Activated T-cell treated with anti-CD3 and anti-CD28 coated beads, Interleukin-2, amount 50 U/mL, for 24 hours (primary cell): ENCODE measurements at regions not wholly inside any gene's neighbourhood (a gene's known extent, or its start where the extent isn't known, plus 50 kb on each side); places are given as distances from the start of the nearest gene placed in this dataset.

Experiments
- DNase-seq: peaks from one replicate; pipeline ENCODE4 v3.0.0-alpha.2; 2020
- H3K27ac Mint-ChIP-seq: 2 replicates; pipeline ENCODE4 v1.8.0; 2020; ENCODE audit warnings: mild to moderate bottlenecking, mixed read lengths
- H3K27me3 Mint-ChIP-seq: 2 replicates; pipeline ENCODE4 v1.8.0; 2020; ENCODE audit warnings: mixed read lengths
- H3K36me3 Mint-ChIP-seq: 2 replicates; pipeline ENCODE4 v1.8.0; 2020; ENCODE audit warnings: low read depth, mixed read lengths
- H3K4me1 Mint-ChIP-seq: 2 replicates; pipeline ENCODE4 v1.8.0; 2020; ENCODE audit warnings: low read depth, mixed read lengths
- H3K4me3 Mint-ChIP-seq: 2 replicates; pipeline ENCODE4 v1.8.0; 2020; ENCODE audit warnings: mild to moderate bottlenecking, moderate library complexity, mixed read lengths
- H3K9me3 Mint-ChIP-seq: 2 replicates; pipeline ENCODE4 v1.8.0; 2020; ENCODE audit warnings: mixed read lengths

GRCh38 chr2:59974051-59974766 lies 579.2 kb downstream of the BCL11A start:
- H3K4me3 Mint-ChIP-seq: no peak overlapping the region
- no peaks in the 10 kb centered on the region for H3K9me3 Mint-ChIP-seq
- H3K36me3 Mint-ChIP-seq: no peaks in the 10 kb centered on the region
- no peaks in the 10 kb centered on the region for H3K27me3 Mint-ChIP-seq
- no peak for DNase-seq
- H3K4me1 Mint-ChIP-seq: peaks cover 2% of the 10 kb centered on the region
- H3K27ac Mint-ChIP-seq: no peak overlapping the region

DNA sequence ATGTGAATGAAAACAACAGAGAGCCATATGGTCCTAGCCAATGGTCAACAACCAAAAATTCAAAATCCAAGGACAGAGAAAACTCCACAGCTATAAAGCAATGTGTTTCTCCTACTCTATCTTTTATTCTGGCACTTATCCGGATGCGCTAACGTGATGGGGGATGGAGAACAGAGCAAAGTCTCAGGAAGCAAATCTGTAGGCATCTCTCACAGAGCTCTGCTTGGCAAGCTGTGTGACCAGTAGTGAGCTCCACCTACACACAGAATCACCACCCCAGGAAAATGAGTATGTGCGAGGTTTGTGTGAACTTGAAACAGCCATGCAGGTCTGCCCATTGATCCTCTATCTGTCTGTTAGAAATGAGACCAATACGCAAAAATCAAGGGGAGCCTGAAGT lies 584.3 kb downstream of the BCL11A start:
- Mint-ChIP-seq H3K27me3 (no peaks in the 10 kb centered on the region), H3K27ac (no peak overlapping the region), H3K36me3 (no peaks in the 10 kb centered on the region), H3K4me1 (peaks cover 2% of the 10 kb centered on the region), H3K4me3 (no peak overlapping the region), H3K9me3 (no peaks in the 10 kb centered on the region)
- no peak for DNase-seq

DNA sequence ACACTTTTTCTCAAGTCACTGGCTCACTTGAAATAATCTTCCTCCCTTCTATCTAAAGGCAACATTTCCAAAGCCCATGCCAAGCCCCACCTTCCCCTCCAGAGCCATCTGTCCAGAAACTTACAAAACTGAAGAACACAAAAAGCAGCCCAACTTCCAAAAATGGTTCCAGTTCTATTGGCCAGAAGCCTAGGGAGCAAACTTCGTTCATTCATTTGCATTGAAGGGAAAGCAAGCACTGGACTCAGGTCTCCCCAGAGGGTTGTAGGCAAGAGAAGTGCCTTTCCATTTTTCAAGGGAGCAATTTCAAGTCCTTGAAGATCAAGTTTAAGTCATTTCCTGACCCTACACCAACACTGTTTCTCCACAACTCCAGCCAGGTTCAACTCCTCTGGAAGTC lies 585.0 kb downstream of the BCL11A start:
- Mint-ChIP-seq H3K36me3 (no peaks in the 10 kb centered on the region), H3K27me3 (no peaks in the 10 kb centered on the region), H3K4me1 (no peaks in the 10 kb centered on the region), H3K4me3 (no peak overlapping the region), H3K27ac (no peak overlapping the region), H3K9me3 (no peaks in the 10 kb centered on the region)
- DNase-seq: no peak

- H3K9me3 Mint-ChIP-seq: no peaks in the 10 kb centered on the region
- DNase-seq: no peak
- no peaks in the 10 kb centered on the region for H3K27me3 Mint-ChIP-seq
- H3K27ac Mint-ChIP-seq: no peak overlapping the region
- no peak overlapping the region for H3K4me3 Mint-ChIP-seq
- no peaks in the 10 kb centered on the region for H3K36me3 Mint-ChIP-seq
- H3K4me1 Mint-ChIP-seq: no peaks in the 10 kb centered on the region
Measured at GRCh38 chr2:59967691-59968090, 585.8 kb downstream of the BCL11A start.

GRCh38 chr2:59963157-59963556 lies 590.3 kb downstream of the BCL11A start:
- H3K4me3 Mint-ChIP-seq: no peak overlapping the region
- DNase-seq: no peak
- H3K27me3 Mint-ChIP-seq: no peaks in the 10 kb centered on the region
- H3K27ac Mint-ChIP-seq: no peak overlapping the region
- H3K36me3 Mint-ChIP-seq: no peaks in the 10 kb centered on the region
- H3K9me3 Mint-ChIP-seq: no peaks in the 10 kb centered on the region
- H3K4me1 Mint-ChIP-seq: no peaks in the 10 kb centered on the region

GRCh38 chr2:59961746-59962145 lies 591.7 kb downstream of the BCL11A start:
- DNase-seq: no peak
- Mint-ChIP-seq H3K4me3 (no peak overlapping the region), H3K4me1 (no peaks in the 10 kb centered on the region), H3K27me3 (no peaks in the 10 kb centered on the region), H3K36me3 (no peaks in the 10 kb centered on the region), H3K9me3 (no peaks in the 10 kb centered on the region), H3K27ac (no peak overlapping the region)

GRCh38 chr2:59959944-59960343 lies 593.5 kb downstream of the BCL11A start:
- H3K4me1 Mint-ChIP-seq: no peaks in the 10 kb centered on the region

DNA sequence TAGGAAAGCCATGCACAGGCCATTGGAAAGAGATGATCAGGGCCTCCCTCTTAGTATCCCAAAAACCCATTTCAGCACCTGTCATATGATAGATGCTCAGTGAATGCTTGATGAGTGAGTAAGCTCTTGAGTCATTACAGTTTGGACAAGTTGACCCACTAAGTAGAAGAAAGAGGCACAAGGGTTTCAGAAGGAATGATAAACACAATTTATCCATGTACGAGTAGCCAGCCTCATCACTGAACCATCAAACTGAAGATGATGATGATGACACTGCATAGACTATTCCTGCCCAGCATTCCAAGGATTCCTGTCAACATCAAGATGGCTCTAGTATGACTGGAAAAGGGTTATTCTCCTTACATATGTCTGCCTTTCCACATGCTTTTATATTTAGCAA lies 596.0 kb downstream of the BCL11A start:
- H3K36me3 Mint-ChIP-seq: no peaks in the 10 kb centered on the region
- no peaks in the 10 kb centered on the region for H3K27me3 Mint-ChIP-seq
- H3K4me3 Mint-ChIP-seq: no peak overlapping the region
- H3K9me3 Mint-ChIP-seq: no peaks in the 10 kb centered on the region
- H3K27ac Mint-ChIP-seq: no peak overlapping the region
- DNase-seq: no peak
- no peaks in the 10 kb centered on the region for H3K4me1 Mint-ChIP-seq

More at GRCh38 chr2:59959944-59960343, 593.5 kb downstream of the BCL11A start:
- Mint-ChIP-seq H3K36me3 (no peaks in the 10 kb centered on the region), H3K27ac (no peak overlapping the region), H3K9me3 (no peaks in the 10 kb centered on the region), H3K27me3 (no peaks in the 10 kb centered on the region), H3K4me3 (no peak overlapping the region)
- no peak for DNase-seq

DNA sequence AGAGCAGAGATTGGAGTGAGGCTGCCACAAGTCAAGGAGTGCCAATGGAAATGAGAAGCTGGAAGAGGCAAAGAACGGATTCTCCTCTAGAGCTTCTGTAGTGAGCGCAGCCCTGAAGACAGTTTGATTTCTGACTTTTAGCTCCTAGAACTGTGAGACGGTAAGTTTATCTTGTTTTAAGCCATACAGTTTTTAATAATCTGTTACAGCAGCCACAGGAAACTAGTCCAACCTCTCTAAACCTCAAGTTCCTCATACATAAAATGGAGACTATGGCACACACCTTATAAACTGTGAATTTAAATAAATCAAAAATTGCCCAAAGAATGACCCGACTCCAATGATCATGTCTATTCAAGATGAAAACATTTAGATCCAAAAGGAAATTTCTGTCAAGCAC lies 596.5 kb downstream of the BCL11A start:
- Mint-ChIP-seq H3K27ac (no peak overlapping the region), H3K27me3 (no peaks in the 10 kb centered on the region), H3K4me3 (no peak overlapping the region), H3K4me1 (no peaks in the 10 kb centered on the region), H3K9me3 (no peaks in the 10 kb centered on the region), H3K36me3 (no peaks in the 10 kb centered on the region)
- no peak for DNase-seq

GRCh38 chr2:59947917-59948541 lies 605.4 kb downstream of the BCL11A start:
- DNase-seq: no peak
- H3K9me3 Mint-ChIP-seq: no peaks in the 10 kb centered on the region
- no peaks in the 10 kb centered on the region for H3K4me1 Mint-ChIP-seq

GRCh38 chr2:59947209-59947608 lies 606.2 kb downstream of the BCL11A start:
- no peak overlapping the region for H3K27ac Mint-ChIP-seq
- no peak for DNase-seq
- H3K9me3 Mint-ChIP-seq: no peaks in the 10 kb centered on the region
- H3K36me3 Mint-ChIP-seq: no peaks in the 10 kb centered on the region
- H3K4me3 Mint-ChIP-seq: no peak overlapping the region
- no peaks in the 10 kb centered on the region for H3K4me1 Mint-ChIP-seq
- no peaks in the 10 kb centered on the region for H3K27me3 Mint-ChIP-seq

More at GRCh38 chr2:59947917-59948541, 605.4 kb downstream of the BCL11A start:
- Mint-ChIP-seq H3K27ac (no peak overlapping the region), H3K27me3 (no peaks in the 10 kb centered on the region), H3K36me3 (no peaks in the 10 kb centered on the region), H3K4me3 (no peak overlapping the region)

DNA sequence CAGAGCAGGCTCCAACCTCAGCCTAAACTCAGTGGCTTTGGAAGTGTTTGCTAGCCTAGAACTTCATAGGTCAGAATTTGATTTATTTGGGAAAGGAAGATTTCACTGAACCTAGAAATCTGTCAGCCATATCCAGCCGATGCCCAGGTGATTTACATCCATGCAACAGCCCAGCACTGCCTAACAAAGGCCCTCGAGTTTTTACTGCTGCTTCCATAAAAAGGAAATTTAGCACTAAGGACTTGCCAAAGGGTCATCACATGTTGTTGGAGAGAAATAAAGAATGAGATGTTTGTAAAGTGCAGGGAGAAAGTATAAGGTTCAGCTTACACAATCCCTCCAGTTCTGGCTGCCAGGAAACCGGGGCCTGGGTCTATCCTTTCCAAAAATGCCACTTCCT lies 614.2 kb downstream of the BCL11A start:
- no peak for DNase-seq
- Mint-ChIP-seq H3K4me1 (no peaks in the 10 kb centered on the region), H3K4me3 (no peak overlapping the region), H3K27me3 (no peaks in the 10 kb centered on the region), H3K27ac (no peak overlapping the region), H3K9me3 (no peaks in the 10 kb centered on the region), H3K36me3 (no peaks in the 10 kb centered on the region)

DNA sequence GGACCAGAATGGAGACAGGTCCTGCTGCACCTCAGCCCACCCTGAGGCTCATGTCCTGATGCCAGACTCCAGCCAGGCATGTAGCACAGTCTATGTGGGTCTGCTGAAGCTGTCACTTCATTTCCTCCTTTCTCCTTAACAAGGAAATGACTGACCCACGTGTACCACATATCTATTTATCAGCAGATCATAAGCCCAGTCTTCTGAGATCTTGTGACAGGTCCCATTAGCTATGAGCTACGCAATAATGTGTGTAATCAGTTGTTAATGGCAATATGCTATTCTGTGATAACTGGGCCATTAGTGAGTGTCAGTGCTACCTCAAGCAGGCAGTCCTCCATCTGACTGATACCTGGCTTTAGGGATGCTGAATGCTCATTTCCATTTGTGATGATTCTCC lies 615.3 kb downstream of the BCL11A start:
- no peak overlapping the region for H3K27ac Mint-ChIP-seq
- no peaks in the 10 kb centered on the region for H3K4me1 Mint-ChIP-seq
- H3K4me3 Mint-ChIP-seq: no peak overlapping the region
- no peak for DNase-seq
- H3K9me3 Mint-ChIP-seq: no peaks in the 10 kb centered on the region
- no peaks in the 10 kb centered on the region for H3K27me3 Mint-ChIP-seq
- no peaks in the 10 kb centered on the region for H3K36me3 Mint-ChIP-seq

DNA sequence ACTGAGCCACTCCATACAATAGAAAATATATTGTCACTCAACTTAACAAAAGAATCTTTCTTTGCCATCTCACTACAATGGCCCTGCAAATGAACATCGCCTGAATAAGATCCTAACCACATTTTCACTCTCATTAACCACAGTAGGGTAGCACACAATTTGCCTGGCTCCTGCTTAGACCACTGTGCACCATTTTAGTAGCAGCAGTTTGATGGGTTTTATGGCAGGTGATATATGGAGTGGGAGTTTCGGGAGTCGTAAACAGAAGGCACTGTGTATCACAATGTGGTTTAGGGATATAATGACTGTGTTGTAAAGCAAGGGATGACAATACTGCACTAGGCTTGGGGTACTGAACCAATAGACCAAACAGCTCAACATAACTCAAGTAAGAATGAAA lies 617.4 kb downstream of the BCL11A start:
- no peak for DNase-seq
- Mint-ChIP-seq H3K4me1 (no peaks in the 10 kb centered on the region), H3K27me3 (no peaks in the 10 kb centered on the region), H3K27ac (no peak overlapping the region), H3K4me3 (no peak overlapping the region), H3K9me3 (peaks cover 2% of the 10 kb centered on the region), H3K36me3 (no peaks in the 10 kb centered on the region)

DNA sequence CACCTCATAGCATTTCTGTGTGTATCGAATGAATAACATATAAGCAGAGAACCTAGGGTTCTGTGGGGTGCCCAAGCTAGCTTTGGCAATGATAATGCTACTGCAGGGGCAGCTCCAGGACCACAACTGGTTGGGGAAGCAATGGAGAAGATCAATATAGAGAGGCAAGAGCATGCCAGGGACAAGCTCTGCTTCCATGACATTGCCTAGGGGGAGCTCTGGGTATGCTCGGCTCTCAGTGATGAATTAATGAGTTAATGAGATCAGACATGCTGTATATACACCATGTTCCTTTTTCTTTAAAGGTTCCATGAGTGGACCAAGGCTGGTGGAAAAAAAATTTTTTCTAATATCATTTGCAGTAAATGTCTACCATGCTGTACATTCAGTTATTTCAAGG lies 618.4 kb downstream of the BCL11A start:
- no peaks in the 10 kb centered on the region for H3K27me3 Mint-ChIP-seq
- no peaks in the 10 kb centered on the region for H3K36me3 Mint-ChIP-seq
- no peak overlapping the region for H3K4me3 Mint-ChIP-seq
- no peak for DNase-seq
- peaks cover 2% of the 10 kb centered on the region for H3K9me3 Mint-ChIP-seq
- H3K27ac Mint-ChIP-seq: no peak overlapping the region
- H3K4me1 Mint-ChIP-seq: no peaks in the 10 kb centered on the region
